WTC11 (cell line): ENCODE measurements at regions not wholly inside any gene's neighbourhood (a gene's known extent, or its start where the extent isn't known, plus 50 kb on each side); places are given as distances from the start of the nearest gene placed in this dataset.
"Not testable (repeated sequence)": the region's sequence is repeated elsewhere in the genome, so short reads cannot be mapped to it uniquely, and the experiment has no call there.

Source experiments
- ATAC-seq: fragments of 200-7000 bp; cut with Tn5 transposase; 2 replicates; pipeline ENCODE4 v1.10.0; 2021; ENCODE audit warnings: mild to moderate bottlenecking, moderate library complexity
- CTCF ChIA-PET: fragments of 300-600 bp; sonication (Branson Sonifier 250); formaldehyde crosslinking; loops from one replicate; lab custom pipeline; 2021; ENCODE audit warnings: antibody characterized with exemption; lab: Charles Lee
- POLR2A ChIA-PET: fragments of 350-600 bp; sonication (Branson Sonifier 250); formaldehyde crosslinking; loops from one replicate; lab custom pipeline; 2021; ENCODE audit warnings: antibody characterized with exemption; lab: Charles Lee
- DNase-seq: peaks from one replicate; pipeline ENCODE4 v3.0.0; 2021; ENCODE audit warnings: low spot score
- H3K27ac Mint-ChIP-seq: 2 replicates; pipeline ENCODE4 v1.8.0; 2021; ENCODE audit warnings: mixed read lengths
- H3K27me3 Mint-ChIP-seq: 2 replicates; pipeline ENCODE4 v1.8.0; 2021; ENCODE audit warnings: low read depth, mild to moderate bottlenecking, moderate library complexity, mixed read lengths
- H3K36me3 Mint-ChIP-seq: 2 replicates; pipeline ENCODE4 v1.8.0; 2021; ENCODE audit warnings: mixed read lengths
- H3K4me1 Mint-ChIP-seq: 2 replicates; pipeline ENCODE4 v1.8.0; 2022; ENCODE audit warnings: mixed read lengths
- H3K4me3 Mint-ChIP-seq: 2 replicates; pipeline ENCODE4 v1.8.0; 2021; ENCODE audit warnings: mild to moderate bottlenecking, moderate library complexity, mixed read lengths
- H3K9me3 Mint-ChIP-seq: 2 replicates; pipeline ENCODE4 v1.8.0; 2021; ENCODE audit warnings: mixed read lengths
- ATF1 ChIP-seq: sonication (generic); formaldehyde crosslinking; IDR thresholded peaks from 2 replicates; pipeline ENCODE4 v1.8.1; 2023; ENCODE audit warnings: mild to moderate bottlenecking, moderate library complexity, missing genetic modification reagents
- EMX1 ChIP-seq: fragments of 250-450 bp; sonication (Bioruptor Pico); IDR thresholded peaks from 2 replicates; pipeline ENCODE4 v1.8.0; 2021; ENCODE audit warnings: mild to moderate bottlenecking
- ETV6 ChIP-seq: sonication (generic); formaldehyde crosslinking; IDR thresholded peaks from 2 replicates; pipeline ENCODE4 v1.8.1; 2022; ENCODE audit warnings: mild to moderate bottlenecking, missing genetic modification reagents
- IRF1 ChIP-seq: sonication (generic); formaldehyde crosslinking; IDR thresholded peaks from 2 replicates; pipeline ENCODE4 v1.8.0; 2023; ENCODE audit warnings: missing genetic modification reagents
- MXD4 ChIP-seq: fragments of 250-450 bp; sonication (Bioruptor Pico); IDR thresholded peaks from 2 replicates; pipeline ENCODE4 v1.8.0; 2021; ENCODE audit warnings: mild to moderate bottlenecking, moderate library complexity, borderline replicate concordance
- MYBL2 ChIP-seq: sonication (generic); formaldehyde crosslinking; IDR thresholded peaks from 2 replicates; pipeline ENCODE4 v1.8.1; 2023; ENCODE audit warnings: mild to moderate bottlenecking, moderate library complexity, missing genetic modification reagents
- PREB ChIP-seq: sonication (generic); formaldehyde crosslinking; IDR thresholded peaks from 2 replicates; pipeline ENCODE4 v1.8.1; 2022; ENCODE audit warnings: mild to moderate bottlenecking, missing genetic modification reagents, moderate library complexity, borderline replicate concordance
- PRRX2 ChIP-seq: fragments of 250-450 bp; sonication (Bioruptor Pico); IDR thresholded peaks from 2 replicates; pipeline ENCODE4 v1.8.0; 2021; ENCODE audit warnings: mild to moderate bottlenecking
- RELA ChIP-seq: sonication (generic); formaldehyde crosslinking; IDR thresholded peaks from 2 replicates; pipeline ENCODE4 v1.8.1; 2022; ENCODE audit warnings: missing genetic modification reagents, mild to moderate bottlenecking, borderline replicate concordance
- SMAD3 ChIP-seq: sonication (generic); formaldehyde crosslinking; IDR thresholded peaks from 2 replicates; pipeline ENCODE4 v1.8.0; 2022; ENCODE audit warnings: missing genetic modification reagents, mild to moderate bottlenecking, borderline replicate concordance
- SMAD4 ChIP-seq: sonication (generic); formaldehyde crosslinking; IDR thresholded peaks from 2 replicates; pipeline ENCODE4 v1.8.0; 2022; ENCODE audit warnings: mild to moderate bottlenecking, missing genetic modification reagents
- SP1 ChIP-seq: sonication (generic); formaldehyde crosslinking; conservative IDR thresholded peaks from 2 replicates; pipeline ENCODE4 v1.8.1; 2022; ENCODE audit warnings: missing genetic modification reagents
- TEAD1 ChIP-seq: sonication (generic); formaldehyde crosslinking; IDR thresholded peaks from 2 replicates; pipeline ENCODE4 v1.8.0; 2022; ENCODE audit warnings: mild to moderate bottlenecking, missing genetic modification reagents
- TEAD4 ChIP-seq: sonication (generic); formaldehyde crosslinking; IDR thresholded peaks from 2 replicates; pipeline ENCODE4 v1.8.0; 2022; ENCODE audit warnings: mild to moderate bottlenecking, missing genetic modification reagents
- USF2 ChIP-seq: sonication (generic); formaldehyde crosslinking; IDR thresholded peaks from 2 replicates; pipeline ENCODE4 v1.8.1; 2023; ENCODE audit warnings: mild to moderate bottlenecking, missing genetic modification reagents, moderate library complexity
- ZBTB43 ChIP-seq: sonication (generic); formaldehyde crosslinking; IDR thresholded peaks from 2 replicates; pipeline ENCODE4 v1.8.1; 2023; ENCODE audit warnings: mild to moderate bottlenecking, missing genetic modification reagents
- ZNF219 ChIP-seq: sonication (generic); formaldehyde crosslinking; IDR thresholded peaks from 2 replicates; pipeline ENCODE4 v1.8.0; 2023; ENCODE audit warnings: missing genetic modification reagents, mild to moderate bottlenecking, borderline replicate concordance
- ZNF425 ChIP-seq: fragments of 250-450 bp; sonication (Bioruptor Pico); conservative IDR thresholded peaks from 2 replicates; pipeline ENCODE4 v1.9.0; 2021; ENCODE audit warnings: mild to moderate bottlenecking

GRCh38 chr15:25172691-25173090, 217.9 kb downstream of the SNRPN start:
- CTCF ChIA-PET, result no interaction called here
- H3K27ac Mint-ChIP-seq, result no peak overlapping the region
- peaks cover 9% of the 10 kb centered on the region for H3K27me3 Mint-ChIP-seq
- no peaks in the 10 kb centered on the region for H3K4me1 Mint-ChIP-seq
- no peak overlapping the region for H3K4me3 Mint-ChIP-seq
- TF ChIP-seq IRF1 (CRISPR knock-in tag) (no peak), SMAD3 (CRISPR knock-in tag) (no peak), ETV6 (CRISPR knock-in tag) (no peak), ZBTB43 (no peak), EMX1 (CRISPR knock-in tag) (no peak), TEAD4 (CRISPR knock-in tag) (no peak), MYBL2 (no peak), PREB (CRISPR knock-in tag) (no peak), SP1 (CRISPR knock-in tag) (no peak), PRRX2 (CRISPR knock-in tag) (no peak)
- H3K36me3 Mint-ChIP-seq, result peaks cover 56% of the 10 kb centered on the region
- DNase-seq (no peak), ATAC-seq (no peak)
- POLR2A ChIA-PET, result no interaction called here
- H3K9me3 Mint-ChIP-seq, result peaks cover 63% of the 10 kb centered on the region

- ChIA-PET CTCF (no interaction called here), POLR2A (no interaction called here)
- H3K27me3 Mint-ChIP-seq, result peaks cover 9% of the 10 kb centered on the region
- H3K9me3 Mint-ChIP-seq, result peaks cover 60% of the 10 kb centered on the region
- ATAC-seq, result no peak
- no peak overlapping the region for H3K4me3 Mint-ChIP-seq
- TF ChIP-seq ATF1 (CRISPR knock-in tag) (no peak), TEAD1 (CRISPR knock-in tag) (no peak), RELA (no peak), USF2 (CRISPR knock-in tag) (no peak), MXD4 (CRISPR knock-in tag) (no peak), EMX1 (CRISPR knock-in tag) (no peak), SMAD4 (no peak), ZNF425 (no peak), ZNF219 (CRISPR knock-in tag) (no peak), PRRX2 (CRISPR knock-in tag) (no peak)
- TF ChIP-seq, all 79 proteins: peak for 0
- H3K27ac Mint-ChIP-seq, result no peak overlapping the region
- H3K36me3 Mint-ChIP-seq, result peaks cover 60% of the 10 kb centered on the region
- no peaks in the 10 kb centered on the region for H3K4me1 Mint-ChIP-seq
- DNase-seq, result no peak
These were observed 218.6 kb downstream of the SNRPN start for GRCh38 chr15:25173241-25174028.

GRCh38 chr15:25174149-25174548, 219.4 kb downstream of the SNRPN start:
- Mint-ChIP-seq H3K27me3 (peaks cover 12% of the 10 kb centered on the region), H3K36me3 (peaks cover 64% of the 10 kb centered on the region), H3K9me3 (peaks cover 63% of the 10 kb centered on the region)
- H3K27ac Mint-ChIP-seq, ATAC-seq, POLR2A ChIA-PET, H3K4me3 Mint-ChIP-seq, H3K4me1 Mint-ChIP-seq, CTCF ChIA-PET: not testable (repeated sequence)
- DNase-seq, result peak; percentile 13
